CD4-positive, alpha-beta memory T cell (primary cell): ENCODE measurements at regions not wholly inside any gene's neighbourhood (a gene's known extent, or its start where the extent isn't known, plus 50 kb on each side); places are given as distances from the start of the nearest gene placed in this dataset.

Experiments used
- CTCF ChIA-PET: fragments of 350-600 bp; sonication (Branson Sonifier 250); formaldehyde crosslinking; loops from one replicate; lab custom pipeline; 2021; ENCODE audit warnings: inconsistent platforms; ENCODE audit not compliant: partially characterized antibody; lab: Charles Lee
- POLR2A ChIA-PET: fragments of 350-600 bp; sonication (Branson Sonifier 250); formaldehyde crosslinking; loops from one replicate; lab custom pipeline; 2021; ENCODE audit not compliant: partially characterized antibody; lab: Charles Lee
- DNase-seq, 5 donors: peaks; one replicate each; pipeline versions ENCODE4 v3.0.0 to v3.0.0-alpha.2; 2020 to 2022; ENCODE audit warnings: mixed read lengths in 1 of 5
- H3K27ac ChIP-seq: one replicate; pipeline ENCODE4 v1.7.0; 2013; ENCODE audit warnings: low read depth, low read length
- H3K27me3 ChIP-seq: 2 replicates; pipeline ENCODE4 v1.7.0; 2013; ENCODE audit warnings: mild to moderate bottlenecking, low read length, moderate library complexity; ENCODE audit not compliant: insufficient read depth
- H3K36me3 ChIP-seq: 2 replicates; pipeline ENCODE4 v1.7.0; 2013; ENCODE audit warnings: mild to moderate bottlenecking, low read length, moderate library complexity; ENCODE audit not compliant: insufficient read depth
- H3K4me1 ChIP-seq: 2 replicates; pipeline ENCODE4 v1.7.0; 2013; ENCODE audit warnings: mild to moderate bottlenecking, low read length, moderate library complexity; ENCODE audit not compliant: insufficient read depth
- H3K4me3 ChIP-seq, 2 donors: one replicate each; pipeline ENCODE4 v1.7.0; 2013; ENCODE audit warnings: low read length in 2 of 2, mild to moderate bottlenecking in 1 of 2
- H3K9me3 ChIP-seq, 2 donors: one replicate each; pipeline ENCODE4 v1.7.0; 2013; ENCODE audit warnings: low read length in 2 of 2, control low read depth in 1 of 2; ENCODE audit not compliant: control insufficient read depth in 1 of 2
- H3K27ac Mint-ChIP-seq, 7 donors: one replicate each; pipeline ENCODE4 v1.8.0; 2020 to 2021; ENCODE audit warnings: mixed read lengths in 7 of 7, mild to moderate bottlenecking in 6 of 7, inconsistent platforms in 3 of 7, moderate library complexity in 3 of 7
- H3K27me3 Mint-ChIP-seq, 2 donors: one replicate each; pipeline ENCODE4 v1.8.0; 2020 to 2021; ENCODE audit warnings: mixed read lengths in 2 of 2
- H3K36me3 Mint-ChIP-seq, 2 donors: one replicate each; pipeline ENCODE4 v1.8.0; 2020 to 2021; ENCODE audit warnings: mixed read lengths in 2 of 2, inconsistent platforms in 1 of 2, mild to moderate bottlenecking in 1 of 2
- H3K4me1 Mint-ChIP-seq, 4 donors: one replicate each; pipeline ENCODE4 v1.8.0; 2020 to 2021; ENCODE audit warnings: mixed read lengths in 4 of 4, mild to moderate bottlenecking in 1 of 4
- H3K4me3 Mint-ChIP-seq, 8 donors: one replicate each; pipeline ENCODE4 v1.8.0; 2020 to 2021; ENCODE audit warnings: mixed read lengths in 8 of 8, mild to moderate bottlenecking in 7 of 8, moderate library complexity in 6 of 8, inconsistent platforms in 3 of 8
- H3K9me3 Mint-ChIP-seq, 8 donors: one replicate each; pipeline ENCODE4 v1.8.0; 2020 to 2021; ENCODE audit warnings: mixed read lengths in 8 of 8, mild to moderate bottlenecking in 5 of 8, inconsistent platforms in 3 of 8, moderate library complexity in 1 of 8
- intact Hi-C: fragments of 100-400 bp; cut with micrococcal nuclease; formaldehyde crosslinking; loops from one replicate; pipeline ENCODE4 v1.15.1; 2023

- H3K9me3 Mint-ChIP-seq = no peaks in the 10 kb centered on the region
- DNase-seq = no peak
Measured at GRCh38 chr2:172211512-172211911, 108.8 kb upstream of the DLX2 start.

GRCh38 chr2:172213116-172213860 lies 110.6 kb upstream of the DLX2 start:
- Histone ChIP-seq H3K4me3 (no peak overlapping the region), H3K27me3 (no peaks in the 10 kb centered on the region), H3K27ac (no peak overlapping the region), H3K4me1 (peaks cover 6% of the 10 kb centered on the region), H3K9me3 (no peaks in the 10 kb centered on the region), H3K36me3 (no peaks in the 10 kb centered on the region)
- POLR2A ChIA-PET = no interaction called here
- Mint-ChIP-seq H3K27me3 (no peaks in the 10 kb centered on the region), H3K9me3 (no peaks in the 10 kb centered on the region), H3K4me3 (peak overlapping the region in 1 of 8 donors; percentile 31), H3K4me1 (peaks cover 4 to 19% (median 12%) of the 10 kb centered on the region in 4 donors), H3K36me3 (no peaks in the 10 kb centered on the region), H3K27ac (peak overlapping the region in 1 of 7 donors; percentile 7)
- CTCF ChIA-PET = no interaction called here
- intact Hi-C loops = no loop called here
- DNase-seq = no peak

More at GRCh38 chr2:172211512-172211911, 108.8 kb upstream of the DLX2 start:
- Histone ChIP-seq H3K9me3 (no peaks in the 10 kb centered on the region), H3K36me3 (no peaks in the 10 kb centered on the region), H3K27me3 (no peaks in the 10 kb centered on the region), H3K27ac (no peak overlapping the region), H3K4me1 (peaks cover 6% of the 10 kb centered on the region), H3K4me3 (no peak overlapping the region)
- Mint-ChIP-seq H3K27ac (peak overlapping the region in 1 of 7 donors; percentile 26), H3K27me3 (no peaks in the 10 kb centered on the region), H3K36me3 (no peaks in the 10 kb centered on the region), H3K4me1 (peaks cover 4 to 19% (median 12%) of the 10 kb centered on the region in 4 donors), H3K4me3 (no peak overlapping the region)
- ChIA-PET CTCF (interaction anchor here (1.8 kb wide), 1 partner anchor 251 kb away, joined by 5 read pairs; no protein-coding TSS in a partner anchor), POLR2A (no interaction called here)
- intact Hi-C loops = no loop called here

- H3K4me1 ChIP-seq = peaks cover 6% of the 10 kb centered on the region
- intact Hi-C loops = no loop called here
Measured at GRCh38 chr2:172214252-172214651, 111.6 kb upstream of the DLX2 start.

GRCh38 chr2:172215172-172215935 lies 112.7 kb upstream of the DLX2 start:
- Histone ChIP-seq H3K4me1 (peaks cover 13% of the 10 kb centered on the region), H3K9me3 (no peaks in the 10 kb centered on the region), H3K27ac (no peak overlapping the region), H3K27me3 (no peaks in the 10 kb centered on the region), H3K36me3 (no peaks in the 10 kb centered on the region), H3K4me3 (no peak overlapping the region)
- ChIA-PET POLR2A (no interaction called here), CTCF (no interaction called here)
- Mint-ChIP-seq H3K9me3 (no peaks in the 10 kb centered on the region), H3K27me3 (peaks cover 0 to 3% of the 10 kb centered on the region in 2 donors), H3K36me3 (no peaks in the 10 kb centered on the region), H3K4me3 (no peak overlapping the region), H3K4me1 (peaks cover 5 to 25% (median 11%) of the 10 kb centered on the region in 4 donors), H3K27ac (peak overlapping the region in 1 of 7 donors; percentile 75)
- DNase-seq = no peak
- intact Hi-C loops = no loop called here

More at GRCh38 chr2:172214252-172214651, 111.6 kb upstream of the DLX2 start:
- no peak overlapping the region for H3K27ac Mint-ChIP-seq
- Histone ChIP-seq H3K27me3 (no peaks in the 10 kb centered on the region), H3K9me3 (no peaks in the 10 kb centered on the region), H3K36me3 (no peaks in the 10 kb centered on the region), H3K27ac (no peak overlapping the region), H3K4me3 (no peak overlapping the region)
- peaks cover 3 to 20% (median 9%) of the 10 kb centered on the region in 4 donors for H3K4me1 Mint-ChIP-seq
- ChIA-PET POLR2A (no interaction called here), CTCF (no interaction called here)
- no peak overlapping the region for H3K4me3 Mint-ChIP-seq
- peaks cover 0 to 2% of the 10 kb centered on the region in 2 donors for H3K27me3 Mint-ChIP-seq
- no peaks in the 10 kb centered on the region for H3K36me3 Mint-ChIP-seq
- no peak for DNase-seq
- no peaks in the 10 kb centered on the region for H3K9me3 Mint-ChIP-seq

GRCh38 chr2:172215936-172216335 lies 113.2 kb upstream of the DLX2 start:
- Mint-ChIP-seq H3K27ac (no peak overlapping the region), H3K9me3 (no peaks in the 10 kb centered on the region), H3K4me3 (no peak overlapping the region), H3K4me1 (peaks cover 5 to 25% (median 11%) of the 10 kb centered on the region in 4 donors), H3K27me3 (peaks cover 0 to 3% of the 10 kb centered on the region in 2 donors), H3K36me3 (no peaks in the 10 kb centered on the region)
- Histone ChIP-seq H3K36me3 (no peaks in the 10 kb centered on the region), H3K27me3 (no peaks in the 10 kb centered on the region), H3K9me3 (no peaks in the 10 kb centered on the region), H3K4me1 (peaks cover 16% of the 10 kb centered on the region), H3K4me3 (no peak overlapping the region), H3K27ac (no peak overlapping the region)
- DNase-seq = no peak
- intact Hi-C loops = no loop called here
- POLR2A ChIA-PET = no interaction called here
- CTCF ChIA-PET = interaction anchor here (1.4 kb wide), 1 partner anchor 246 kb away, joined by 3 read pairs; no protein-coding TSS in a partner anchor

GRCh38 chr2:172216477-172216876 lies 113.8 kb upstream of the DLX2 start:
- no peak overlapping the region for H3K4me3 Mint-ChIP-seq
- H3K9me3 Mint-ChIP-seq = no peaks in the 10 kb centered on the region
- no peaks in the 10 kb centered on the region for H3K36me3 Mint-ChIP-seq
- H3K27me3 Mint-ChIP-seq = peaks cover under 1 to 3% of the 10 kb centered on the region in 2 donors
- POLR2A ChIA-PET = no interaction called here
- H3K9me3 ChIP-seq = no peaks in the 10 kb centered on the region
- peaks cover 16% of the 10 kb centered on the region for H3K4me1 ChIP-seq
- H3K36me3 ChIP-seq = no peaks in the 10 kb centered on the region
- intact Hi-C loops = no loop called here
- H3K27me3 ChIP-seq = no peaks in the 10 kb centered on the region
- H3K4me3 ChIP-seq = no peak overlapping the region
- CTCF ChIA-PET = interaction anchor here (0.6 to 1.4 kb wide), 2 partner anchors 14 to 246 kb away, joined by 3 to 4 read pairs; no protein-coding TSS in a partner anchor
- H3K27ac Mint-ChIP-seq = peak overlapping the region in 1 of 7 donors; percentile 31
- H3K4me1 Mint-ChIP-seq = peaks cover 5 to 25% (median 11%) of the 10 kb centered on the region in 4 donors
- no peak for DNase-seq
- no peak overlapping the region for H3K27ac ChIP-seq

GRCh38 chr2:172219201-172219600 lies 116.5 kb upstream of the DLX2 start:
- ChIA-PET CTCF (interaction anchor here (1.5 to 2.1 kb wide), 2 partner anchors 8 to 243 kb away, joined by 3 to 12 read pairs; no protein-coding TSS in a partner anchor), POLR2A (interaction anchor here (0.8 kb wide), 1 partner anchor 14 kb away, joined by 3 read pairs; no protein-coding TSS in a partner anchor)
- H3K4me1 ChIP-seq = peaks cover 30% of the 10 kb centered on the region
- no peak overlapping the region for H3K27ac ChIP-seq
- intact Hi-C loops = no loop called here
- no peak for DNase-seq
- no peaks in the 10 kb centered on the region for H3K9me3 Mint-ChIP-seq
- peaks cover 1 to 3% of the 10 kb centered on the region in 2 donors for H3K27me3 Mint-ChIP-seq
- H3K9me3 ChIP-seq = no peaks in the 10 kb centered on the region
- peaks cover 11 to 30% (median 14%) of the 10 kb centered on the region in 4 donors for H3K4me1 Mint-ChIP-seq
- no peaks in the 10 kb centered on the region for H3K27me3 ChIP-seq
- no peaks in the 10 kb centered on the region for H3K36me3 ChIP-seq
- no peak overlapping the region for H3K4me3 Mint-ChIP-seq
- H3K27ac Mint-ChIP-seq = no peak overlapping the region
- no peak overlapping the region for H3K4me3 ChIP-seq
- no peaks in the 10 kb centered on the region for H3K36me3 Mint-ChIP-seq
